GM12878 (cell line): ENCODE measurements at regions not wholly inside any gene's neighbourhood (a gene's known extent, or its start where the extent isn't known, plus 50 kb on each side); places are given as distances from the start of the nearest gene placed in this dataset.
"Not testable (repeated sequence)": the region's sequence is repeated elsewhere in the genome, so short reads cannot be mapped to it uniquely, and the experiment has no call there.

Experiments
- CTCF ChIP-seq, 3 experiments: IDR thresholded peaks in 2 of 3; conservative IDR thresholded peaks in 1 of 3; 2 replicates each; pipeline ENCODE4 v1.5.1; 2011; ENCODE audit warnings: low read depth in 3 of 3, low read length in 3 of 3, mild to moderate bottlenecking in 3 of 3, control low read depth in 2 of 3, moderate library complexity in 2 of 3, inconsistent platforms in 1 of 3, mixed read lengths in 1 of 3; ENCODE audit not compliant: control insufficient read depth in 2 of 3, insufficient read depth in 1 of 3; ENCODE audit errors: extremely low read depth in 1 of 3
- E4F1 ChIP-seq: fragments of 450-650 bp; IDR thresholded peaks from 2 replicates; pipeline ENCODE4 v1.6.1; 2018; ENCODE audit warnings: borderline replicate concordance, mild to moderate bottlenecking; ENCODE audit not compliant: partially characterized antibody
- JUNB ChIP-seq: IDR thresholded peaks from 2 replicates; pipeline ENCODE4 v1.6.1; 2016; ENCODE audit warnings: antibody characterized with exemption, mild to moderate bottlenecking
- POLR2A ChIP-seq: IDR thresholded peaks from 2 replicates; pipeline ENCODE4 v1.6.1; 2011; ENCODE audit warnings: low read depth, mild to moderate bottlenecking, low read length
- SPI1 ChIP-seq: IDR thresholded peaks from 2 replicates; pipeline ENCODE4 v1.6.1; 2011; ENCODE audit warnings: low read depth, mild to moderate bottlenecking, low read length, moderate library complexity, borderline replicate concordance; ENCODE audit not compliant: insufficient read depth
- TBL1XR1 ChIP-seq: IDR thresholded peaks from 2 replicates; pipeline ENCODE4 v1.6.1; 2012; ENCODE audit warnings: low read depth, low read length, improper control_type of control experiment

GRCh38 chr20:25978450-25979190 is 282.0 kb upstream of the ZNF337 start:
- not testable (repeated sequence) for TF ChIP-seq POLR2A; SPI1; CTCF (IDR thresholded peaks at IDR 0.05 in 2 of 3, conservative IDR thresholded peaks at IDR 0.05 in 1 of 3; ENCODE audit: control insufficient read depth in 2 of 3, extremely low read depth in 1 of 3, insufficient read depth in 1 of 3, low read depth in 3 of 3, low read length in 3 of 3); E4F1; TBL1XR1; JUNB
